ENCODE measurements at regions not wholly inside any gene's neighbourhood (a gene's known extent, or its start where the extent isn't known, plus 50 kb on each side); places are given as distances from the start of the nearest gene placed in this dataset.

GRCh38 chr22:48739348-48740085, 1088.2 kb downstream of the BRD1 start:
- in situ Hi-C loops (cut with MboI; ENCODE audit: low pct_unique_long_range_greater_than_20kb in 2 of 9, low sequenced_read_pairs in 9 of 9, unreplicated experiment in 9 of 9), result no loop called here
- H3K27ac ChIP-seq, result no peak overlapping the region

GRCh38 chr22:48738204-48738980, 1089.3 kb downstream of the BRD1 start:
- in situ Hi-C loops (cut with MboI; ENCODE audit: low pct_unique_long_range_greater_than_20kb in 2 of 9, low sequenced_read_pairs in 9 of 9, unreplicated experiment in 9 of 9), result no loop called here
- no peak overlapping the region for H3K4me3 ChIP-seq
- no peak for ATAC-seq (replicated peaks in 6 of 8)
- no peak overlapping the region for H3K27ac ChIP-seq
- 0 to 100% (median 64%) methylated on average over 1 to 11 of the region's 20 CpGs; no CpG with 5 or more reads in 1 of the 10 experiments for WGBS, 10 experiments
- H3K4me1 ChIP-seq (replicated peaks in 1 of 2), result no peaks in the 10 kb centered on the region

More at GRCh38 chr22:48739348-48740085, 1088.2 kb downstream of the BRD1 start:
- H3K4me3 ChIP-seq, result no peak overlapping the region
- 60 to 94% (median 72%) methylated on average over 1 to 21 of the region's 23 CpGs; no CpG with 5 or more reads in 3 of the 10 experiments for WGBS, 10 experiments
- no peaks in the 10 kb centered on the region for H3K4me1 ChIP-seq (replicated peaks in 1 of 2)
- ATAC-seq (replicated peaks in 6 of 8), result no peak

GRCh38 chr22:48737461-48738203, 1090.0 kb downstream of the BRD1 start:
- H3K4me3 ChIP-seq, result no peak overlapping the region
- 0 to 100% (median 77%) methylated on average over 1 to 3 of the region's 22 CpGs; no CpG with 5 or more reads in 4 of the 10 experiments for WGBS, 10 experiments
- ATAC-seq (replicated peaks in 6 of 8), result no peak

GRCh38 chr22:48736593-48737460, 1090.8 kb downstream of the BRD1 start:
- 40 to 87% (median 66%) methylated on average over 3 to 17 of the region's 29 CpGs; no CpG with 5 or more reads in 4 of the 10 experiments for WGBS, 10 experiments
- H3K4me3 ChIP-seq, result no peak overlapping the region
- ATAC-seq (replicated peaks in 6 of 8), result no peak
- no peak overlapping the region for H3K27ac ChIP-seq
- in situ Hi-C loops (cut with MboI; ENCODE audit: low pct_unique_long_range_greater_than_20kb in 2 of 9, low sequenced_read_pairs in 9 of 9, unreplicated experiment in 9 of 9), result no loop called here
- H3K4me1 ChIP-seq (replicated peaks in 1 of 2), result no peaks in the 10 kb centered on the region

More at GRCh38 chr22:48737461-48738203, 1090.0 kb downstream of the BRD1 start:
- in situ Hi-C loops (cut with MboI; ENCODE audit: low pct_unique_long_range_greater_than_20kb in 2 of 9, low sequenced_read_pairs in 9 of 9, unreplicated experiment in 9 of 9), result no loop called here
- no peak overlapping the region for H3K27ac ChIP-seq
- no peaks in the 10 kb centered on the region for H3K4me1 ChIP-seq (replicated peaks in 1 of 2)

- WGBS, 10 experiments, result 29 to 100% (median 60%) methylated on average over 2 to 11 of the region's 16 CpGs; no CpG with 5 or more reads in 4 of the 10 experiments
Measured at GRCh38 chr22:48734961-48735360, 1092.7 kb downstream of the BRD1 start.

GRCh38 chr22:48734359-48734758, 1093.3 kb downstream of the BRD1 start:
- H3K27ac ChIP-seq, result no peak overlapping the region
- no peak for ATAC-seq (replicated peaks in 6 of 8)
- H3K4me3 ChIP-seq, result no peak overlapping the region
- 30 to 93% (median 52%) methylated on average over 2 to 5 of the region's 10 CpGs; no CpG with 5 or more reads in 5 of the 10 experiments for WGBS, 10 experiments
- H3K4me1 ChIP-seq (replicated peaks in 1 of 2), result no peaks in the 10 kb centered on the region
- in situ Hi-C loops (cut with MboI; ENCODE audit: low pct_unique_long_range_greater_than_20kb in 2 of 9, low sequenced_read_pairs in 9 of 9, unreplicated experiment in 9 of 9), result no loop called here

More at GRCh38 chr22:48734961-48735360, 1092.7 kb downstream of the BRD1 start:
- no peak for ATAC-seq (replicated peaks in 6 of 8)
- Histone ChIP-seq H3K27ac (no peak overlapping the region), H3K4me1 (replicated peaks in 1 of 2) (no peaks in the 10 kb centered on the region), H3K4me3 (no peak overlapping the region)
- in situ Hi-C loops (cut with MboI; ENCODE audit: low pct_unique_long_range_greater_than_20kb in 2 of 9, low sequenced_read_pairs in 9 of 9, unreplicated experiment in 9 of 9), result no loop called here

- in situ Hi-C loops (cut with MboI; ENCODE audit: low pct_unique_long_range_greater_than_20kb in 2 of 9, low sequenced_read_pairs in 9 of 9, unreplicated experiment in 9 of 9), result no loop called here
- H3K4me1 ChIP-seq (replicated peaks in 1 of 2), result no peaks in the 10 kb centered on the region
- no peak overlapping the region for H3K4me3 ChIP-seq
- 43 to 94% (median 64%) methylated on average over 1 to 9 of the region's 9 CpGs; no CpG with 5 or more reads in 2 of the 10 experiments for WGBS, 10 experiments
- no peak overlapping the region for H3K27ac ChIP-seq
- ATAC-seq (replicated peaks in 6 of 8), result no peak
Measured at GRCh38 chr22:48729499-48730171, 1098.0 kb downstream of the BRD1 start.

- H3K4me1 ChIP-seq (replicated peaks in 1 of 2), result no peaks in the 10 kb centered on the region
- no peak for ATAC-seq (replicated peaks in 6 of 8)
- H3K4me3 ChIP-seq, result no peak overlapping the region
- 14 to 96% (median 33%) methylated on average over 2 to 3 of the region's 3 CpGs for WGBS, 10 experiments
- in situ Hi-C loops (cut with MboI; ENCODE audit: low pct_unique_long_range_greater_than_20kb in 2 of 9, low sequenced_read_pairs in 9 of 9, unreplicated experiment in 9 of 9), result no loop called here
- no peak overlapping the region for H3K27ac ChIP-seq
Measured at GRCh38 chr22:48727454-48728058, 1100.1 kb downstream of the BRD1 start.

- no peak for ATAC-seq (replicated peaks in 6 of 8)
- WGBS, 10 experiments, result 25 to 100% (median 54%) methylated on average over 1 to 10 of the region's 12 CpGs; no CpG with 5 or more reads in 2 of the 10 experiments
- Histone ChIP-seq H3K27ac (no peak overlapping the region), H3K4me1 (replicated peaks in 1 of 2) (no peaks in the 10 kb centered on the region), H3K4me3 (no peak overlapping the region)
- in situ Hi-C loops (cut with MboI; ENCODE audit: low pct_unique_long_range_greater_than_20kb in 2 of 9, low sequenced_read_pairs in 9 of 9, unreplicated experiment in 9 of 9), result no loop called here
Measured at GRCh38 chr22:48724899-48725298, 1102.8 kb downstream of the BRD1 start.

GRCh38 chr22:48722661-48723060, 1105.0 kb downstream of the BRD1 start:
- ATAC-seq (replicated peaks in 6 of 8), result no peak
- 14 to 88% (median 53%) methylated on average over 2 to 5 of the region's 10 CpGs; no CpG with 5 or more reads in 6 of the 10 experiments for WGBS, 10 experiments
- H3K27ac ChIP-seq, result no peak overlapping the region
- in situ Hi-C loops (cut with MboI; ENCODE audit: low pct_unique_long_range_greater_than_20kb in 2 of 9, low sequenced_read_pairs in 9 of 9, unreplicated experiment in 9 of 9), result no loop called here
- H3K4me3 ChIP-seq, result no peak overlapping the region
- no peaks in the 10 kb centered on the region for H3K4me1 ChIP-seq (replicated peaks in 1 of 2)

GRCh38 chr22:48721395-48721669, 1106.3 kb downstream of the BRD1 start:
- no peaks in the 10 kb centered on the region for H3K4me1 ChIP-seq (replicated peaks in 1 of 2)
- WGBS, 10 experiments, result 0 to 96% (median 65%) methylated on average over 2 to 3 of the region's 3 CpGs; no CpG with 5 or more reads in 6 of the 10 experiments
- no peak overlapping the region for H3K27ac ChIP-seq
- ATAC-seq (replicated peaks in 6 of 8), result no peak
- no peak overlapping the region for H3K4me3 ChIP-seq
- in situ Hi-C loops (cut with MboI; ENCODE audit: low pct_unique_long_range_greater_than_20kb in 2 of 9, low sequenced_read_pairs in 9 of 9, unreplicated experiment in 9 of 9), result no loop called here
